Mucosa of rectum (tissue), 2 donors: ENCODE measurements at regions not wholly inside any gene's neighbourhood (a gene's known extent, or its start where the extent isn't known, plus 50 kb on each side); places are given as distances from the start of the nearest gene placed in this dataset.

Experiments used
- H3K27ac ChIP-seq, 2 donors: one replicate each; pipeline ENCODE4 v1.7.0; 2013; ENCODE audit warnings: inconsistent platforms in 2 of 2, low read depth in 2 of 2, low read length in 2 of 2
- H3K27me3 ChIP-seq, 2 donors: one replicate each; pipeline ENCODE4 v1.7.0; 2013; ENCODE audit warnings: low read length in 2 of 2; ENCODE audit not compliant: control insufficient read depth in 2 of 2, insufficient read depth in 2 of 2
- H3K36me3 ChIP-seq, 2 donors: one replicate each; pipeline ENCODE4 v1.7.0; 2013; ENCODE audit warnings: low read length in 2 of 2; ENCODE audit not compliant: control insufficient read depth in 2 of 2, insufficient read depth in 2 of 2
- H3K4me1 ChIP-seq, 2 donors: one replicate each; pipeline ENCODE4 v1.7.0; 2013; ENCODE audit warnings: low read length in 2 of 2, mild to moderate bottlenecking in 1 of 2; ENCODE audit not compliant: control insufficient read depth in 2 of 2, insufficient read depth in 2 of 2
- H3K4me3 ChIP-seq, 2 donors: one replicate each; pipeline ENCODE4 v1.7.0; 2013; ENCODE audit warnings: low read length in 2 of 2
- H3K9ac ChIP-seq, 2 donors: one replicate each; pipeline ENCODE4 v1.7.0; 2013; ENCODE audit warnings: low read length in 2 of 2, low read depth in 1 of 2, mild to moderate bottlenecking in 1 of 2
- H3K9me3 ChIP-seq, 2 donors: one replicate each; pipeline ENCODE4 v1.7.0; 2013; ENCODE audit warnings: low read length in 2 of 2; ENCODE audit not compliant: control insufficient read depth in 2 of 2
- donor health status: healthy.
- donor health status: Normal muscosa, but diverticular disease.

- Histone ChIP-seq H3K36me3 (no peaks in the 10 kb centered on the region), H3K9me3 (no peaks in the 10 kb centered on the region)
These were observed 55.2 kb downstream of the TTC32 start for GRCh38 chr2:19846567-19846966.

GRCh38 chr2:19846030-19846429 is 55.8 kb downstream of the TTC32 start:
- H3K27ac ChIP-seq = no peak overlapping the region
- H3K9me3 ChIP-seq = no peaks in the 10 kb centered on the region
- H3K9ac ChIP-seq = no peak overlapping the region
- no peak overlapping the region for H3K4me3 ChIP-seq
- no peaks in the 10 kb centered on the region for H3K36me3 ChIP-seq
- no peaks in the 10 kb centered on the region for H3K27me3 ChIP-seq
- no peaks in the 10 kb centered on the region for H3K4me1 ChIP-seq

More at GRCh38 chr2:19846567-19846966, 55.2 kb downstream of the TTC32 start:
- Histone ChIP-seq H3K4me1 (no peaks in the 10 kb centered on the region), H3K27me3 (no peaks in the 10 kb centered on the region), H3K9ac (no peak overlapping the region), H3K27ac (no peak overlapping the region), H3K4me3 (no peak overlapping the region)

GRCh38 chr2:19845323-19845920 is 56.4 kb downstream of the TTC32 start:
- H3K36me3 ChIP-seq = no peaks in the 10 kb centered on the region
- H3K9me3 ChIP-seq = no peaks in the 10 kb centered on the region
- H3K27me3 ChIP-seq = no peaks in the 10 kb centered on the region
- no peaks in the 10 kb centered on the region for H3K4me1 ChIP-seq
- H3K27ac ChIP-seq = no peak overlapping the region
- H3K4me3 ChIP-seq = no peak overlapping the region
- H3K9ac ChIP-seq = no peak overlapping the region

- Histone ChIP-seq H3K9me3 (no peaks in the 10 kb centered on the region), H3K36me3 (no peaks in the 10 kb centered on the region), H3K27me3 (no peaks in the 10 kb centered on the region), H3K9ac (no peak overlapping the region), H3K4me3 (no peak overlapping the region), H3K4me1 (no peaks in the 10 kb centered on the region), H3K27ac (no peak overlapping the region)
These were observed 57.0 kb downstream of the TTC32 start for GRCh38 chr2:19844750-19845149.

- no peaks in the 10 kb centered on the region for H3K27me3 ChIP-seq
- H3K9ac ChIP-seq = no peak overlapping the region
- no peaks in the 10 kb centered on the region for H3K9me3 ChIP-seq
- no peaks in the 10 kb centered on the region for H3K36me3 ChIP-seq
- H3K4me3 ChIP-seq = no peak overlapping the region
- H3K4me1 ChIP-seq = no peaks in the 10 kb centered on the region
- H3K27ac ChIP-seq = no peak overlapping the region
These were observed 57.7 kb downstream of the TTC32 start for GRCh38 chr2:19843992-19844515.

- H3K9ac ChIP-seq = no peak overlapping the region
- H3K27ac ChIP-seq = no peak overlapping the region
- H3K4me3 ChIP-seq = no peak overlapping the region
- no peaks in the 10 kb centered on the region for H3K9me3 ChIP-seq
- H3K27me3 ChIP-seq = no peaks in the 10 kb centered on the region
- H3K36me3 ChIP-seq = no peaks in the 10 kb centered on the region
- no peaks in the 10 kb centered on the region for H3K4me1 ChIP-seq
These were observed 59.7 kb downstream of the TTC32 start for GRCh38 chr2:19841918-19842693.

- Histone ChIP-seq H3K9me3 (no peaks in the 10 kb centered on the region), H3K36me3 (no peaks in the 10 kb centered on the region), H3K27me3 (no peaks in the 10 kb centered on the region), H3K27ac (no peak overlapping the region), H3K9ac (no peak overlapping the region), H3K4me1 (no peaks in the 10 kb centered on the region), H3K4me3 (no peak overlapping the region)
These were observed 62.3 kb downstream of the TTC32 start for GRCh38 chr2:19839438-19839837.

- no peak overlapping the region for H3K27ac ChIP-seq
- no peaks in the 10 kb centered on the region for H3K4me1 ChIP-seq
- no peaks in the 10 kb centered on the region for H3K36me3 ChIP-seq
- H3K9ac ChIP-seq = no peak overlapping the region
- no peaks in the 10 kb centered on the region for H3K9me3 ChIP-seq
- no peak overlapping the region for H3K4me3 ChIP-seq
- peaks cover 0 to 2% of the 10 kb centered on the region in 2 donors for H3K27me3 ChIP-seq
These were observed 63.2 kb downstream of the TTC32 start for GRCh38 chr2:19838616-19839015.

- Histone ChIP-seq H3K27ac (no peak overlapping the region), H3K4me3 (no peak overlapping the region), H3K27me3 (peaks cover 0 to 2% of the 10 kb centered on the region in 2 donors), H3K9me3 (no peaks in the 10 kb centered on the region), H3K36me3 (no peaks in the 10 kb centered on the region), H3K9ac (no peak overlapping the region), H3K4me1 (no peaks in the 10 kb centered on the region)
These were observed 64.5 kb downstream of the TTC32 start for GRCh38 chr2:19837235-19837766.

GRCh38 chr2:19835781-19836281 is 66.0 kb downstream of the TTC32 start:
- Histone ChIP-seq H3K4me1 (no peaks in the 10 kb centered on the region), H3K36me3 (no peaks in the 10 kb centered on the region), H3K9me3 (no peaks in the 10 kb centered on the region), H3K9ac (no peak overlapping the region), H3K27me3 (peaks cover 0 to 2% of the 10 kb centered on the region in 2 donors), H3K4me3 (no peak overlapping the region), H3K27ac (no peak overlapping the region)
